IMR-90 (cell line): ENCODE measurements at regions not wholly inside any gene's neighbourhood (a gene's known extent, or its start where the extent isn't known, plus 50 kb on each side); places are given as distances from the start of the nearest gene placed in this dataset.

Experiments used
- ATAC-seq: fragments of 200-7000 bp; cut with Tn5 transposase; 2 replicates; pipeline ENCODE4 v1.9.1; 2020; ENCODE audit warnings: low read depth, mild to moderate bottlenecking, moderate library complexity
- BruUV-seq: library from RNA; stranded (reverse); fragments of 400-500 nt; replicated peaks from 2 replicates; lab custom pipeline; 2021; lab: Mats Ljungman, UMichigan
- CTCF ChIA-PET: fragments of 300-600 bp; formaldehyde crosslinking; extraction: SDS; loops from one replicate; lab custom pipeline; 2021; ENCODE audit warnings: antibody characterized with exemption; lab: Yijun Ruan, JAX
- POLR2A ChIA-PET: fragments of 300-600 bp; sonication (Branson Sonifier 250); formaldehyde crosslinking; loops from one replicate; lab custom pipeline; 2022; ENCODE audit warnings: antibody characterized with exemption; ENCODE audit not compliant: unreplicated experiment; lab: Charles Lee
- DNase-seq: peaks from one replicate; pipeline ENCODE4 v3.0.0; 2013
- H2AFZ ChIP-seq: replicated peaks from 2 replicates; pipeline ENCODE3; 2013; ENCODE audit warnings: low read length, mild to moderate bottlenecking; ENCODE audit not compliant: poor library complexity
- H2AK5ac ChIP-seq: 2 replicates; pipeline ENCODE4 v1.6.1; 2013; ENCODE audit warnings: low read depth, low read length, inconsistent platforms
- H2AK9ac ChIP-seq: replicated peaks from 2 replicates; pipeline ENCODE3; 2013; ENCODE audit warnings: mild to moderate bottlenecking, low read depth, low read length, moderate library complexity; ENCODE audit not compliant: poor library complexity
- H2BK120ac ChIP-seq: 2 replicates; pipeline ENCODE4 v1.6.1; 2013; ENCODE audit warnings: low read depth, low read length, inconsistent platforms
- H2BK15ac ChIP-seq: 3 replicates; pipeline ENCODE4 v1.6.1; 2013; ENCODE audit warnings: low read depth, low read length, inconsistent platforms
- H2BK20ac ChIP-seq: 2 replicates; pipeline ENCODE4 v1.6.1; 2013; ENCODE audit warnings: low read depth, mild to moderate bottlenecking, inconsistent platforms, low read length, moderate library complexity
- H2BK5ac ChIP-seq: 2 replicates; pipeline ENCODE4 v1.6.1; 2013; ENCODE audit warnings: mild to moderate bottlenecking, low read depth, low read length, inconsistent platforms; ENCODE audit not compliant: poor library complexity, severe bottlenecking
- H3K14ac ChIP-seq: replicated peaks from 2 replicates; pipeline ENCODE4 v1.6.1; 2013; ENCODE audit warnings: low read depth, low read length, inconsistent platforms
- H3K18ac ChIP-seq: 2 replicates; pipeline ENCODE4 v1.6.1; 2013; ENCODE audit warnings: low read depth, low read length, control low read depth
- H3K23ac ChIP-seq: 2 replicates; pipeline ENCODE4 v1.6.1; 2013; ENCODE audit warnings: low read depth, low read length, inconsistent platforms
- H3K27ac ChIP-seq: 2 replicates; pipeline ENCODE4 v1.5.1; 2013; ENCODE audit warnings: mild to moderate bottlenecking, control low read depth, low read length; ENCODE audit not compliant: insufficient read depth
- H3K27me3 ChIP-seq: 2 replicates; pipeline ENCODE4 v1.6.1; 2013; ENCODE audit warnings: low read length; ENCODE audit not compliant: control insufficient read depth, insufficient read depth
- H3K36me3 ChIP-seq: 2 replicates; pipeline ENCODE4 v1.6.1; 2013; ENCODE audit warnings: low read length, mixed read lengths; ENCODE audit not compliant: control insufficient read depth, insufficient read depth
- H3K4ac ChIP-seq: 2 replicates; pipeline ENCODE4 v1.6.1; 2013; ENCODE audit warnings: low read depth, low read length, inconsistent platforms
- H3K4me1 ChIP-seq: 2 replicates; pipeline ENCODE4 v1.6.1; 2013; ENCODE audit warnings: low read length, mixed read lengths; ENCODE audit not compliant: control insufficient read depth, insufficient read depth
- H3K4me2 ChIP-seq: 2 replicates; pipeline ENCODE4 v1.6.1; 2013; ENCODE audit warnings: low read depth, mild to moderate bottlenecking, control low read depth, low read length, moderate library complexity
- H3K4me3 ChIP-seq: 2 replicates; pipeline ENCODE4 v1.5.1; 2013; ENCODE audit warnings: low read depth, mild to moderate bottlenecking, control low read depth, low read length, moderate library complexity; ENCODE audit not compliant: insufficient read depth
- H3K56ac ChIP-seq: 2 replicates; pipeline ENCODE4 v1.6.1; 2013; ENCODE audit warnings: low read length, inconsistent platforms; ENCODE audit not compliant: insufficient read depth; ENCODE audit errors: extremely low read depth
- H3K79me1 ChIP-seq, 2 experiments: 2 replicates each; pipeline ENCODE4 v1.6.1; 2013; ENCODE audit warnings: low read length in 2 of 2, inconsistent platforms in 1 of 2, low read depth in 1 of 2
- H3K9ac ChIP-seq: 2 replicates; pipeline ENCODE4 v1.6.1; 2013; ENCODE audit warnings: low read depth, low read length, control low read depth
- H3K9me1 ChIP-seq: 2 replicates; pipeline ENCODE4 v1.6.1; 2013; ENCODE audit warnings: low read length, inconsistent platforms; ENCODE audit not compliant: insufficient read depth
- H3K9me3 ChIP-seq: 2 replicates; pipeline ENCODE4 v1.6.1; 2013; ENCODE audit warnings: low read length; ENCODE audit not compliant: control insufficient read depth, insufficient read depth
- H4K20me1 ChIP-seq: 2 replicates; pipeline ENCODE4 v1.6.1; 2013; ENCODE audit warnings: low read length, inconsistent platforms; ENCODE audit not compliant: insufficient read depth
- H4K5ac ChIP-seq: 2 replicates; pipeline ENCODE4 v1.6.1; 2013; ENCODE audit warnings: mild to moderate bottlenecking, low read depth, low read length, control low read depth
- H4K8ac ChIP-seq, 2 experiments: 2 replicates each; pipeline ENCODE4 v1.6.1; 2013; ENCODE audit warnings: low read depth in 2 of 2, low read length in 2 of 2, control low read depth in 1 of 2, inconsistent platforms in 1 of 2
- H4K91ac ChIP-seq: 2 replicates; pipeline ENCODE4 v1.6.1; 2013; ENCODE audit warnings: low read depth, low read length, inconsistent platforms; ENCODE audit not compliant: insufficient read depth
- BHLHE40 ChIP-seq: fragments of 150-350 bp; IDR thresholded peaks from 2 replicates; pipeline ENCODE4 v1.6.1; 2016; ENCODE audit warnings: mild to moderate bottlenecking, low read depth, low read length
- CEBPB ChIP-seq: IDR thresholded peaks from 2 replicates; pipeline ENCODE4 v1.6.1; 2012; ENCODE audit warnings: low read depth, low read length, improper control_type of control experiment
- CHD1 ChIP-seq: IDR thresholded peaks from 2 replicates; pipeline ENCODE4 v1.6.1; 2012; ENCODE audit warnings: low read depth, low read length, improper control_type of control experiment
- CTCF ChIP-seq: conservative IDR thresholded peaks from 2 replicates; pipeline ENCODE4 v1.5.1; 2012; ENCODE audit warnings: mild to moderate bottlenecking, low read depth, low read length, improper control_type of control experiment
- FOS ChIP-seq: fragments of 150-350 bp; IDR thresholded peaks from 2 replicates; pipeline ENCODE4 v1.6.1; 2016; ENCODE audit warnings: low read depth, low read length
- MAFK ChIP-seq: IDR thresholded peaks from 2 replicates; pipeline ENCODE4 v1.6.1; 2012; ENCODE audit warnings: low read depth, low read length, improper control_type of control experiment
- MAZ ChIP-seq: IDR thresholded peaks from 2 replicates; pipeline ENCODE4 v1.6.1; 2012; ENCODE audit warnings: low read depth, mild to moderate bottlenecking, low read length, improper control_type of control experiment, moderate library complexity, borderline replicate concordance
- MXI1 ChIP-seq: IDR thresholded peaks from 2 replicates; pipeline ENCODE4 v1.6.1; 2012; ENCODE audit warnings: low read depth, mild to moderate bottlenecking, low read length, moderate library complexity, borderline replicate concordance
- NFE2L2 ChIP-seq: fragments of 150-350 bp; IDR thresholded peaks from 2 replicates; pipeline ENCODE4 v1.6.1; 2016; ENCODE audit warnings: low read depth, mild to moderate bottlenecking, low read length
- POLR2A ChIP-seq: IDR thresholded peaks from 2 replicates; pipeline ENCODE4 v1.6.1; 2012; ENCODE audit warnings: mild to moderate bottlenecking, low read depth, low read length
- RAD21 ChIP-seq: IDR thresholded peaks from 2 replicates; pipeline ENCODE4 v1.6.1; 2012; ENCODE audit warnings: low read length, improper control_type of control experiment
- RCOR1 ChIP-seq: IDR thresholded peaks from 2 replicates; pipeline ENCODE4 v1.6.1; 2012; ENCODE audit warnings: mild to moderate bottlenecking, low read length, improper control_type of control experiment; ENCODE audit not compliant: insufficient replicate concordance
- RFX5 ChIP-seq: IDR thresholded peaks from 2 replicates; pipeline ENCODE4 v1.8.0; 2012; ENCODE audit warnings: low read depth, mild to moderate bottlenecking, low read length, moderate library complexity
- SMC3 ChIP-seq: fragments of 150-350 bp; IDR thresholded peaks from 2 replicates; pipeline ENCODE4 v1.6.1; 2016; ENCODE audit warnings: low read depth, mild to moderate bottlenecking, antibody characterized with exemption, low read length, moderate library complexity
- WGBS, 2 experiments: methylation state at CpG; one replicate each; pipeline versions ENCODE4 v1.1.5 to v1.1.7; 2013; ENCODE audit warnings: missing lambda C conversion rate in 2 of 2; ENCODE audit not compliant: insufficient read length in 1 of 2; ENCODE audit errors: extremely low coverage in 2 of 2; 5-methylcytosine and 5-hydroxymethylcytosine counted together
- dilution Hi-C: fragments of 300-500 bp; cut with HindIII; formaldehyde crosslinking; loops from one replicate; pipeline ENCODE4 v1.14.3; 2018; ENCODE audit warnings: low sequenced_read_pairs; ENCODE audit not compliant: unreplicated experiment
- in situ Hi-C: fragments of 300-500 bp; cut with MboI; formaldehyde crosslinking; loops from 3 replicates; pipeline ENCODE4 v1.14.3; 2019; ENCODE audit warnings: low sequenced_read_pairs, inconsistent platforms, mixed read lengths
- intact Hi-C: fragments of 100-400 bp; cut with micrococcal nuclease; formaldehyde crosslinking; loops from 2 replicates; pipeline ENCODE4 v1.10.0; 2022
- TF ChIP-seq, protein P1 (sequence below): fragments of 150-350 bp; IDR thresholded peaks from 2 replicates; pipeline ENCODE4 v1.6.1; 2016; ENCODE audit warnings: low read depth, mild to moderate bottlenecking, low read length, moderate library complexity, borderline replicate concordance
- TF ChIP-seq, protein P2 (sequence below): fragments of 150-350 bp; IDR thresholded peaks from 2 replicates; pipeline ENCODE4 v1.6.1; 2017; ENCODE audit warnings: mild to moderate bottlenecking, antibody characterized with exemption, low read length, low read depth

GRCh38 chr2:12964904-12965539, 248.3 kb downstream of the TRIB2 start:
- Histone ChIP-seq H2AK9ac (no peak overlapping the region), H4K91ac (no peak overlapping the region), H4K8ac (no peak overlapping the region), H3K18ac (no peak overlapping the region), H3K4me1 (peaks cover 1% of the 10 kb centered on the region; the same call in 1 of the 2 replicates), H2BK15ac (no peak overlapping the region), H3K36me3 (no peaks in the 10 kb centered on the region), H3K4me3 (no peak overlapping the region), H2AK5ac (no peak overlapping the region), H2BK5ac (no peak overlapping the region), H3K23ac (no peak overlapping the region), H3K27me3 (peaks cover 2% of the 10 kb centered on the region; the same call in 1 of the 2 replicates), H3K9me3 (no peaks in the 10 kb centered on the region), H3K4me2 (no peak overlapping the region), H3K9ac (no peak overlapping the region), H3K27ac (no peak overlapping the region), H3K79me1 (no peaks in the 10 kb centered on the region), H2BK120ac (no peak overlapping the region), H3K4ac (no peak overlapping the region), H3K14ac (no peak overlapping the region), H4K20me1 (no peaks in the 10 kb centered on the region), H2AFZ (no peak overlapping the region), H3K56ac (no peak overlapping the region), H4K5ac (no peak overlapping the region), H3K9me1 (no peaks in the 10 kb centered on the region; the same call in 1 of the 2 replicates), H2BK20ac (no peak overlapping the region)
- TF ChIP-seq CHD1 (no peak), MAZ (no peak), MAFK (no peak), RCOR1 (no peak), NFE2L2 (no peak), CEBPB (no peak), CTCF (no peak), RFX5 (no peak), SMC3 (no peak), POLR2A (no peak), BHLHE40 (no peak), RAD21 (no peak), MXI1 (no peak), FOS (no peak)
- TF ChIP-seq, protein P1, sequence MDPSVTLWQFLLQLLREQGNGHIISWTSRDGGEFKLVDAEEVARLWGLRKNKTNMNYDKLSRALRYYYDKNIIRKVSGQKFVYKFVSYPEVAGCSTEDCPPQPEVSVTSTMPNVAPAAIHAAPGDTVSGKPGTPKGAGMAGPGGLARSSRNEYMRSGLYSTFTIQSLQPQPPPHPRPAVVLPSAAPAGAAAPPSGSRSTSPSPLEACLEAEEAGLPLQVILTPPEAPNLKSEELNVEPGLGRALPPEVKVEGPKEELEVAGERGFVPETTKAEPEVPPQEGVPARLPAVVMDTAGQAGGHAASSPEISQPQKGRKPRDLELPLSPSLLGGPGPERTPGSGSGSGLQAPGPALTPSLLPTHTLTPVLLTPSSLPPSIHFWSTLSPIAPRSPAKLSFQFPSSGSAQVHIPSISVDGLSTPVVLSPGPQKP: no peak
- TF ChIP-seq, protein P2, sequence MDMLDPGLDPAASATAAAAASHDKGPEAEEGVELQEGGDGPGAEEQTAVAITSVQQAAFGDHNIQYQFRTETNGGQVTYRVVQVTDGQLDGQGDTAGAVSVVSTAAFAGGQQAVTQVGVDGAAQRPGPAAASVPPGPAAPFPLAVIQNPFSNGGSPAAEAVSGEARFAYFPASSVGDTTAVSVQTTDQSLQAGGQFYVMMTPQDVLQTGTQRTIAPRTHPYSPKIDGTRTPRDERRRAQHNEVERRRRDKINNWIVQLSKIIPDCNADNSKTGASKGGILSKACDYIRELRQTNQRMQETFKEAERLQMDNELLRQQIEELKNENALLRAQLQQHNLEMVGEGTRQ: no peak
- dilution Hi-C loops: no loop called here
- intact Hi-C loops: no loop called here
- no peak for DNase-seq
- ChIA-PET CTCF (interaction anchor here (0.6 to 0.7 kb wide), 3 partner anchors 49 to 1166 kb away, joined by 3 to 5 read pairs (median 4); no protein-coding TSS in a partner anchor), POLR2A (no interaction called here)
- WGBS, 2 experiments: 100% methylated on average over 3 of the region's 5 CpGs; no CpG with 5 or more reads in 1 of the 2 experiments
- no TSS peak for BruUV-seq
- no peak for ATAC-seq
- in situ Hi-C loops: no loop called here
